Endothelial cell (in vitro differentiated cells): ENCODE measurements at regions not wholly inside any gene's neighbourhood (a gene's known extent, or its start where the extent isn't known, plus 50 kb on each side); places are given as distances from the start of the nearest gene placed in this dataset.

Source experiments
- DNase-seq: peaks from one replicate; pipeline ENCODE4 v3.0.0; 2021; ENCODE audit warnings: low spot score
- H3K27ac Mint-ChIP-seq: one replicate; pipeline ENCODE4 v1.8.0; 2021; ENCODE audit warnings: mixed read lengths, inconsistent platforms; ENCODE audit not compliant: unreplicated experiment
- H3K27me3 Mint-ChIP-seq: one replicate; pipeline ENCODE4 v1.8.0; 2021; ENCODE audit warnings: mild to moderate bottlenecking, moderate library complexity, mixed read lengths, inconsistent platforms; ENCODE audit not compliant: unreplicated experiment
- H3K36me3 Mint-ChIP-seq: one replicate; pipeline ENCODE4 v1.8.0; 2021; ENCODE audit warnings: mild to moderate bottlenecking, low read depth, mixed read lengths, inconsistent platforms; ENCODE audit not compliant: unreplicated experiment
- H3K4me1 Mint-ChIP-seq: one replicate; pipeline ENCODE4 v1.8.0; 2021; ENCODE audit warnings: mild to moderate bottlenecking, mixed read lengths, inconsistent platforms; ENCODE audit not compliant: unreplicated experiment
- H3K4me3 Mint-ChIP-seq: one replicate; pipeline ENCODE4 v1.8.0; 2021; ENCODE audit warnings: mild to moderate bottlenecking, mixed read lengths, inconsistent platforms; ENCODE audit not compliant: unreplicated experiment
- H3K9me3 Mint-ChIP-seq: one replicate; pipeline ENCODE4 v1.8.0; 2021; ENCODE audit warnings: mixed read lengths, inconsistent platforms; ENCODE audit not compliant: unreplicated experiment
- CTCF ChIP-seq: fragments of 200-600 bp; sonication (generic); IDR thresholded peaks from one replicate; pipeline ENCODE4 v1.5.0; 2021; ENCODE audit warnings: antibody characterized with exemption; ENCODE audit not compliant: unreplicated experiment

- Mint-ChIP-seq H3K4me1 (no peaks in the 10 kb centered on the region), H3K4me3 (no peak overlapping the region), H3K9me3 (no peaks in the 10 kb centered on the region), H3K36me3 (no peaks in the 10 kb centered on the region), H3K27me3 (no peaks in the 10 kb centered on the region), H3K27ac (no peak overlapping the region)
- TF ChIP-seq CTCF = peak; percentile 81
- peak; percentile 55 for DNase-seq
Observed at GRCh38 chr6:86856937-86857563, 80.3 kb upstream of the HTR1E start.

GRCh38 chr6:86856379-86856778, 80.9 kb upstream of the HTR1E start:
- Mint-ChIP-seq H3K4me1 (no peaks in the 10 kb centered on the region), H3K36me3 (no peaks in the 10 kb centered on the region), H3K27ac (no peak overlapping the region), H3K4me3 (no peak overlapping the region), H3K9me3 (no peaks in the 10 kb centered on the region), H3K27me3 (no peaks in the 10 kb centered on the region)
- no peak for DNase-seq
- TF ChIP-seq CTCF = no peak

- Mint-ChIP-seq H3K9me3 (no peaks in the 10 kb centered on the region), H3K27ac (no peak overlapping the region), H3K4me3 (no peak overlapping the region), H3K27me3 (no peaks in the 10 kb centered on the region), H3K4me1 (no peaks in the 10 kb centered on the region), H3K36me3 (no peaks in the 10 kb centered on the region)
- DNase-seq = no peak
- no peak for TF ChIP-seq CTCF
Observed at GRCh38 chr6:86848986-86849385, 88.3 kb upstream of the HTR1E start.

DNA sequence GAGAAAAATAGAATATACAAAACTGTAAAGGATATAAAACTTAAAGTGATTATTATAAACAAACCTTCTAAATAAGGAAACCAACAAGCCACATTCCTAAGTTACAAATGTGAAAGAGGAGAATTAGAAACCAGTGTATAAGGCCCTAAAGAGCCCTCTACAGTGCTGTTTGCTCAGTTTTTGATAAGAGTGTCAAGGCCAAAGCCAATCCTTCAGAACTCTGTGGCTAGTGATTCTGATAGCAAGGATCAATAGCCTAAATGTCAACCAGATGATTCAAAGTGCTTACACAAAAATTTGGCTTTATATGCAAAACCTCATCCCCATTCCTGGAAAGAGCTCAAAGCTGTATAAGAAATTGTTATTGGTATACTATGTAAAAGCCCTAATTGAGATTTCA, 104.6 kb upstream of the HTR1E start:
- no peak for TF ChIP-seq CTCF
- H3K9me3 Mint-ChIP-seq = no peaks in the 10 kb centered on the region
- H3K27me3 Mint-ChIP-seq = peaks cover 1% of the 10 kb centered on the region
- no peak for DNase-seq
- H3K4me1 Mint-ChIP-seq = no peaks in the 10 kb centered on the region
- no peak overlapping the region for H3K27ac Mint-ChIP-seq
- no peak overlapping the region for H3K4me3 Mint-ChIP-seq
- H3K36me3 Mint-ChIP-seq = no peaks in the 10 kb centered on the region

DNA sequence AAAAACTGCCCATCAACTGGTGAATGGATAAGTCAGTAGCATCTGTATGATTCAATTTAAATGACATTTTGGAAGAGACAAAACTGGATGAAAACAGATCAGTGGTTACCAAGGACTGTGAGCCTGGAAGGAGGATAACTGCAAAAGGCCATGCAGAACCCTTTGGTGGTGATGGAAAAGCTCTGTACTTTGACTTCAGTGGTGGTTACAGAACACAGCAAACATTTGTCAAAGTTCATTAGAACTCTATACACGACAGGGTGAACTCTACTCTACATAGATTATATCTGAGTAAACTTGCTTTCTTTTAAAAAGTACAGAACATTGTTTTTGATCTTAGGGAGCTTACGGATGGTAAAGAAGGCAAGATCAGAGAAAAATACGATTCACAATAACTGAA, 111.9 kb upstream of the HTR1E start:
- H3K9me3 Mint-ChIP-seq = no peaks in the 10 kb centered on the region
- no peak for TF ChIP-seq CTCF
- no peak overlapping the region for H3K27ac Mint-ChIP-seq
- H3K27me3 Mint-ChIP-seq = no peaks in the 10 kb centered on the region
- H3K4me1 Mint-ChIP-seq = no peaks in the 10 kb centered on the region
- no peak for DNase-seq
- no peaks in the 10 kb centered on the region for H3K36me3 Mint-ChIP-seq
- no peak overlapping the region for H3K4me3 Mint-ChIP-seq
